ENCODE measurements at regions not wholly inside any gene's neighbourhood (a gene's known extent, or its start where the extent isn't known, plus 50 kb on each side); places are given as distances from the start of the nearest gene placed in this dataset.

DNA sequence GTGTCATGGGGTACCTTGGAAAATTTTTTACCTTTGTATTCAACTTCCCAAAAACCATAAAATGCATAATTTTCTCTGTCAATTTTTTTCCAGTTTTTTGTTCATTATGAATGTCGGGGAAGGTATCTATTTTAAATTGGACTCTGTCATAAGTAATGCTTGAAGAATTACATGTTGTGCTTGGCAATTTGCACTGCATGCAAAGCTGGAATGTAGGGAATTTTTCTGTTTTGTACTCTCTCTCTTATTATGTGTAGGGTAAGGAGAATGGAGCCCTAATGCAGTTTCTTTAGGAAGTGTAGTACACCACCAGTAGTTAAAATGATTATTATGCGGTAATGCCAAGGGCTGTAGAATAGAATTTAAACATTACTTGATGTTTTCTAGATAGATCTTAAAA is 137.7 kb upstream of the LIMCH1 start (continued):
- TF ChIP-seq, protein P1, sequence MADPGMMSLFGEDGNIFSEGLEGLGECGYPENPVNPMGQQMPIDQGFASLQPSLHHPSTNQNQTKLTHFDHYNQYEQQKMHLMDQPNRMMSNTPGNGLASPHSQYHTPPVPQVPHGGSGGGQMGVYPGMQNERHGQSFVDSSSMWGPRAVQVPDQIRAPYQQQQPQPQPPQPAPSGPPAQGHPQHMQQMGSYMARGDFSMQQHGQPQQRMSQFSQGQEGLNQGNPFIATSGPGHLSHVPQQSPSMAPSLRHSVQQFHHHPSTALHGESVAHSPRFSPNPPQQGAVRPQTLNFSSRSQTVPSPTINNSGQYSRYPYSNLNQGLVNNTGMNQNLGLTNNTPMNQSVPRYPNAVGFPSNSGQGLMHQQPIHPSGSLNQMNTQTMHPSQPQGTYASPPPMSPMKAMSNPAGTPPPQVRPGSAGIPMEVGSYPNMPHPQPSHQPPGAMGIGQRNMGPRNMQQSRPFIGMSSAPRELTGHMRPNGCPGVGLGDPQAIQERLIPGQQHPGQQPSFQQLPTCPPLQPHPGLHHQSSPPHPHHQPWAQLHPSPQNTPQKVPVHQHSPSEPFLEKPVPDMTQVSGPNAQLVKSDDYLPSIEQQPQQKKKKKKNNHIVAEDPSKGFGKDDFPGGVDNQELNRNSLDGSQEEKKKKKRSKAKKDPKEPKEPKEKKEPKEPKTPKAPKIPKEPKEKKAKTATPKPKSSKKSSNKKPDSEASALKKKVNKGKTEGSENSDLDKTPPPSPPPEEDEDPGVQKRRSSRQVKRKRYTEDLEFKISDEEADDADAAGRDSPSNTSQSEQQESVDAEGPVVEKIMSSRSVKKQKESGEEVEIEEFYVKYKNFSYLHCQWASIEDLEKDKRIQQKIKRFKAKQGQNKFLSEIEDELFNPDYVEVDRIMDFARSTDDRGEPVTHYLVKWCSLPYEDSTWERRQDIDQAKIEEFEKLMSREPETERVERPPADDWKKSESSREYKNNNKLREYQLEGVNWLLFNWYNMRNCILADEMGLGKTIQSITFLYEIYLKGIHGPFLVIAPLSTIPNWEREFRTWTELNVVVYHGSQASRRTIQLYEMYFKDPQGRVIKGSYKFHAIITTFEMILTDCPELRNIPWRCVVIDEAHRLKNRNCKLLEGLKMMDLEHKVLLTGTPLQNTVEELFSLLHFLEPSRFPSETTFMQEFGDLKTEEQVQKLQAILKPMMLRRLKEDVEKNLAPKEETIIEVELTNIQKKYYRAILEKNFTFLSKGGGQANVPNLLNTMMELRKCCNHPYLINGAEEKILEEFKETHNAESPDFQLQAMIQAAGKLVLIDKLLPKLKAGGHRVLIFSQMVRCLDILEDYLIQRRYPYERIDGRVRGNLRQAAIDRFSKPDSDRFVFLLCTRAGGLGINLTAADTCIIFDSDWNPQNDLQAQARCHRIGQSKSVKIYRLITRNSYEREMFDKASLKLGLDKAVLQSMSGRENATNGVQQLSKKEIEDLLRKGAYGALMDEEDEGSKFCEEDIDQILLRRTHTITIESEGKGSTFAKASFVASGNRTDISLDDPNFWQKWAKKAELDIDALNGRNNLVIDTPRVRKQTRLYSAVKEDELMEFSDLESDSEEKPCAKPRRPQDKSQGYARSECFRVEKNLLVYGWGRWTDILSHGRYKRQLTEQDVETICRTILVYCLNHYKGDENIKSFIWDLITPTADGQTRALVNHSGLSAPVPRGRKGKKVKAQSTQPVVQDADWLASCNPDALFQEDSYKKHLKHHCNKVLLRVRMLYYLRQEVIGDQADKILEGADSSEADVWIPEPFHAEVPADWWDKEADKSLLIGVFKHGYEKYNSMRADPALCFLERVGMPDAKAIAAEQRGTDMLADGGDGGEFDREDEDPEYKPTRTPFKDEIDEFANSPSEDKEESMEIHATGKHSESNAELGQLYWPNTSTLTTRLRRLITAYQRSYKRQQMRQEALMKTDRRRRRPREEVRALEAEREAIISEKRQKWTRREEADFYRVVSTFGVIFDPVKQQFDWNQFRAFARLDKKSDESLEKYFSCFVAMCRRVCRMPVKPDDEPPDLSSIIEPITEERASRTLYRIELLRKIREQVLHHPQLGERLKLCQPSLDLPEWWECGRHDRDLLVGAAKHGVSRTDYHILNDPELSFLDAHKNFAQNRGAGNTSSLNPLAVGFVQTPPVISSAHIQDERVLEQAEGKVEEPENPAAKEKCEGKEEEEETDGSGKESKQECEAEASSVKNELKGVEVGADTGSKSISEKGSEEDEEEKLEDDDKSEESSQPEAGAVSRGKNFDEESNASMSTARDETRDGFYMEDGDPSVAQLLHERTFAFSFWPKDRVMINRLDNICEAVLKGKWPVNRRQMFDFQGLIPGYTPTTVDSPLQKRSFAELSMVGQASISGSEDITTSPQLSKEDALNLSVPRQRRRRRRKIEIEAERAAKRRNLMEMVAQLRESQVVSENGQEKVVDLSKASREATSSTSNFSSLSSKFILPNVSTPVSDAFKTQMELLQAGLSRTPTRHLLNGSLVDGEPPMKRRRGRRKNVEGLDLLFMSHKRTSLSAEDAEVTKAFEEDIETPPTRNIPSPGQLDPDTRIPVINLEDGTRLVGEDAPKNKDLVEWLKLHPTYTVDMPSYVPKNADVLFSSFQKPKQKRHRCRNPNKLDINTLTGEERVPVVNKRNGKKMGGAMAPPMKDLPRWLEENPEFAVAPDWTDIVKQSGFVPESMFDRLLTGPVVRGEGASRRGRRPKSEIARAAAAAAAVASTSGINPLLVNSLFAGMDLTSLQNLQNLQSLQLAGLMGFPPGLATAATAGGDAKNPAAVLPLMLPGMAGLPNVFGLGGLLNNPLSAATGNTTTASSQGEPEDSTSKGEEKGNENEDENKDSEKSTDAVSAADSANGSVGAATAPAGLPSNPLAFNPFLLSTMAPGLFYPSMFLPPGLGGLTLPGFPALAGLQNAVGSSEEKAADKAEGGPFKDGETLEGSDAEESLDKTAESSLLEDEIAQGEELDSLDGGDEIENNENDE (IDR thresholded peaks at IDR 0.05; ENCODE audit: insufficient replicate concordance, low read length), result no peak
